ENCODE measurements at regions not wholly inside any gene's neighbourhood (a gene's known extent, or its start where the extent isn't known, plus 50 kb on each side); places are given as distances from the start of the nearest gene placed in this dataset.

- TF ChIP-seq POLR2AphosphoS5 (IDR thresholded peaks at IDR 0.05) (no peak), CTCF (IDR thresholded peaks at IDR 0.05) (no peak), EP300 (IDR thresholded peaks at IDR 0.05) (no peak), POLR2A (IDR thresholded peaks at IDR 0.05) (no peak)
These were observed 598.3 kb upstream of the ADARB2 start for GRCh38 chr10:2335626-2336025.

Data from sigmoid colon (tissue), 4 donors.